HG03280 (cell line): ENCODE measurements at regions not wholly inside any gene's neighbourhood (a gene's known extent, or its start where the extent isn't known, plus 50 kb on each side); places are given as distances from the start of the nearest gene placed in this dataset.

Experiments used
- ATAC-seq: cut with Tn5 transposase; IDR thresholded peaks from one replicate; pipeline ENCODE4 v1.9.1; 2021; ENCODE audit warnings: mild to moderate bottlenecking, moderate library complexity; ENCODE audit not compliant: unreplicated experiment

- no peak for ATAC-seq
Observed at GRCh38 chr11:32200136-32200847, 109.4 kb downstream of the RCN1 start.

DNA sequence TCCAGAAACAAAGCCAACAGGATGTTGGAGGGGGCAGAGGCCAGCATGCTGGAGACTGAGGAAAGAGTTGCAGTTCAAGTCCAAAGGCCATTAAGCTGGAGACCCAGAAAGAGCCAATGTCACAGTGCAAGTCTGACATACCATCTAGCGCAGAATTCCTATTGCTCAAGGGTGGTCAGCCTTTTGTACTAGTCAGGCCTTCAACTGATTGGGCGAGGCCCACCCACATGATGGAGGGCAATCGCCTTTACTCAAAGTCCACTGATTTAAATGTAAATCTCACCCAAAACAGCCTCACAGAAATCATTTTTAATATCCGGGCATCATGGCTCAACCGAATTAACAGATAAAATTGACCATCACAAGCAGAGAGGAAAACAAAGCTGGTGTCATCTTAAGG lies 113.9 kb downstream of the RCN1 start:
- no peak for ATAC-seq

DNA sequence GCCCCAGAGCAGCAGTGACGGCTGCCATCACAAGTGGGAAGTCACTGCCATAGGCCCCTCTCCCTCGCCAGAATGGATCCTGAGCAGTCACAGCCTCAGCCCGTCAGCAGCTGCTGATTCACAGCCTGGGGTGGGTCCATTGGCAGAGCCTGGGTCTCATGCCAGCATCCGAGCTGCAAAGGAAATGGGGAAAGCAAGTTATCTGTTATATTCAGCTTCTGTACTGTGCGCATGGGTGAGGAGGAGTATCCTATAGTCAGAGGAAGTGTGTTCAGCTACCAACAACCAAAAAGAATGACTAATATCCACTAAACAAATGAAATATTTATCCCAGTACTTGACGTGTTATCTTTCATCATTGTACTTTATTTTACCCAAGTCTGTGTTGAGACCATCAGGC lies 119.7 kb downstream of the RCN1 start:
- no peak for ATAC-seq

GRCh38 chr11:32213223-32213622 lies 122.3 kb downstream of the RCN1 start:
- no peak for ATAC-seq

GRCh38 chr11:32215157-32215556 lies 124.3 kb downstream of the RCN1 start:
- no peak for ATAC-seq

- ATAC-seq = no peak
Observed at GRCh38 chr11:32216749-32217148, 125.9 kb downstream of the RCN1 start.

- no peak for ATAC-seq
Observed at GRCh38 chr11:32219320-32219719, 128.4 kb downstream of the RCN1 start.

- no peak for ATAC-seq
Observed at GRCh38 chr11:32221476-32222032, 130.7 kb downstream of the RCN1 start.

GRCh38 chr11:32224580-32224979 lies 133.7 kb downstream of the RCN1 start:
- no peak for ATAC-seq

GRCh38 chr11:32225571-32226285 lies 134.9 kb downstream of the RCN1 start:
- no peak for ATAC-seq

DNA sequence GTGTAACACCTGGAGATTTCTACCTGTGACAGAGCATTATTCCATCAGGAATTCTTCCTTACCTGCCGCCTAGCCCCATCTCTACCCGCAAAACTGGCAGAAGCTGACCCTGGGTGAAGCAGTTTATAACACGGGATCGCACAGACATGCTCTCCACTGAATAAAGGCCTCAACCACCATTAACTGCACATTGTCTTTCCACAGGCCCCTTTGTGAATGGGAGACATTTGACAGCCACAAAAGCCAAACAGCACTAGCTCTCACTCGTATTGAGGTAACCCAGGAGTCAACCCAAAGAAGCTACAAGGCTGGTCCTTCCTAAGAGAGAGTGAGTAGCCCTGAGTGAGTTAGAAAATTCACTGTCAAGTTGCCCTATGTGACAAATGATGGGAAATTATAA lies 135.6 kb downstream of the RCN1 start:
- no peak for ATAC-seq

- ATAC-seq = no peak
Observed at GRCh38 chr11:32229576-32230240, 138.8 kb downstream of the RCN1 start.

GRCh38 chr11:32231909-32232493 lies 141.1 kb downstream of the RCN1 start:
- ATAC-seq = peak; percentile 95

DNA sequence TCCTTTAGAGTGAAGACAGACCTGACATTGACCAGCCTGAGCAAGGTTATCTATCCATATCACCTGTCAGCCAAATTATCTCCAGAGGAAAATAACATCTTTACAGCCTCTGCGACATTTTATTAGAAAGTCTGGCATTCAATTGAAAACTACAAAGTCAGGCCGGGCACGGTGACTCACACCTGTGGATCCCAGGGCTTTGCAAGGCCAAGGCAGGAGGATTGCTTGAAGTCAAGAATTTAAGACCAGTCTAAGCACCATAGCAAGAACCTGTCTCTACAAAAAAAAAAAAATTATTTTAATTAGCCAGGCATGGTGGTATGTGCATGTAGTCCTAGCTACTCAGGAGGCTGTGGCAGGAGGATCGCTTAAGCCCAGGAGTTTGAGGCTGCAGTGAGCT lies 141.6 kb downstream of the RCN1 start:
- ATAC-seq = no peak

DNA sequence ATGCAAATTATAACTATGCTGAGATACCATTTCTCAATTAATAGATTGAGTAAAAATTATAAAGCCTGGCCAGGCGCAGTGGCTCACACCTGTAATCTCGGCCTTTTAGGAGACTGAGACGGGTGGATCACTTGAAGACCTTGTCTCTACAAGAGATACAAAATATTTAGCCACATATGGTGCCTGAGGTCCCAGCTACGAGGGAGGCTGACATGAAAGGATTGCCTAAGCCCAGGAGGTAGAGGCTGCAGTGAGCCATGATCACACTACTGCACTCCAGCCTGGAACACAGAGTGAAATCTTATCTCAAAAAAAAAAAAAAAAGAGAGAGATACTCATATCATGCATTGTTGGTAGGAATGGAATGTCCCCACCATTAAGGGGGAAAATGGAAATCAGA lies 142.4 kb downstream of the RCN1 start:
- ATAC-seq = no peak

DNA sequence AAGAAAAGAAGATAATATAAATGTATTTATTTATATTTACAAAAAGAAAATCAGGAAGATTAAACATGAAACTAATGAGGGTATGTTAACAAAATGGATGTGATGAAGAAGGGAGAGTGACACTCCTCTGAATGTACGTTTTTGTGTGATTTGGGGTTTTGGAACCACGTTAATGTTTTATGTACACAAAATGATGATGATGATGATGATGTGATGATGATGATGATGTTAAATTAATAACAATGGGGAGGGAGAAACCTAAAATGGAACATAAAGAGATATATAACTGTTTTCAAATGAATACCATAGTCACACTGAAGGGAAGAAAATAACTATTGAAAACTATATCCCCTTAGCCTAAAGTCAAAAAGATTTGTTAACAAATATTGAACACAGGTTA lies 143.1 kb downstream of the RCN1 start:
- ATAC-seq = no peak

- no peak for ATAC-seq
Observed at GRCh38 chr11:32244453-32244852, 153.6 kb downstream of the RCN1 start.

GRCh38 chr11:32253706-32254105 lies 162.8 kb downstream of the RCN1 start:
- no peak for ATAC-seq

DNA sequence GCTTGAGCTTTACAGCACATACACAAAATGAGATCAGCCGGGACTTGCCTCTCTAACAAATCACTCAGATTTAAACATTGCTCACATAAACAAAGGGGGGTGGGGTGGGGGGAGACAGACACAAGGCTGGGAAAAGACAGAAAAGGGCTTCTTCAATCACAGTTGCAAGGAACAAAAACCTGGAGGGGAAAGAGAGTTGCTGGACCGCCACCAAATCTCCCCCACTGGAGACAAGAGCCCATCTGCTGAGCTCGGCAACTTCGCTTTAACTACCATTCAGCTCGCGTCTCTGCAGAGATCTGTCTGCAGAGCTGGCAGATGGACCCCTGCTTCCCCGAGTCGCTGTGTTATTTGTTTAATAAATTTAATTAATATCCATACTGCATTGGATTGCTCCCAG lies 165.0 kb downstream of the RCN1 start:
- ATAC-seq = no peak

- no peak for ATAC-seq
Observed at GRCh38 chr11:32256466-32256865, 165.6 kb downstream of the RCN1 start.

DNA sequence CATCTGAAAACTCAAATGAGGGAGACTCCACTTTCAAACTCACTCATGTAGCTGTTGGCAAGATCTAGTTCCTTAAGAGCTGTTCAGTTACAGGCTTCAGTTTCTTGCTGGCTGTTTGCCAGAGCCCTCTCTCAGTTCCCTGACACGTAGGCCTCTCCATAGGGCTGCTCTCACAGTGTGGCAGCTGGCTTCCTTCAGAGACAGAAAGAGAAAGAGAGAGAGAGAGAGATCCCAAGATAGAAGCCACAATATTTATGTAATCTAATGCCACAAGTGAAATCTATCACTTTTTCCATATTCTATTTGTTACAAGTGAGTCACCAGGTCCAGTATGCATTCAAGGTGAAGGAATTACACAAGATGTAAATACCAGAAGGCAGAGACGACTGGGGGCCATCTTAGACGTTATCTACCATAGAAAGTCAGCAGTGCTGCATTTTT lies 168.8 kb downstream of the RCN1 start:
- peak; percentile 95 for ATAC-seq
